ENCODE measurements at regions not wholly inside any gene's neighbourhood (a gene's known extent, or its start where the extent isn't known, plus 50 kb on each side); places are given as distances from the start of the nearest gene placed in this dataset.

DNA sequence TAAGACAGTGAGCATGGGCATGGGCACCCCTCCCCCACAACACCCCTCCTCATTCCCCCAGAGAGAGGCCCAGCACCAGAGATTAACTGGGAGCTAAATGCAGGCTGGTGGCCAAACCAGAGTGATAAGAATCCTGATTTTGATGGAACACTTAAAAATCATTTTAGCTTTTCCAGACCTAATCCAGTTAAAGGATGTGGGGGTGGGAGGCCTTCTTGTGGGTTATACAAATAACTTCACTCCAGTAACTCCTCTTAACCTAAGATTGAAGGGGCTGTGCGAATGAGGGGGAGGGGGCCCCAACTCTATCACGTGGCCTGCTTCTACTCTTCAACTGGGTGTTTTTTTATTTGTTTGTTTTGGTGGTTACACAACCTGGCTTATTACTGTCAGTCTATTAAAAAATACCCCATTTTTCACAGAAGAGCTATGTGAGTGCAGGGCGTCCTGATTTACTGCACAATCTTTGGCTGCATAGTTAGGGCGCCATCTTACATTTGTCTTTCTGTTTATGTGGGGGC is 398.1 kb upstream of the LYPLAL1 start:
- TF ChIP-seq, protein P1, sequence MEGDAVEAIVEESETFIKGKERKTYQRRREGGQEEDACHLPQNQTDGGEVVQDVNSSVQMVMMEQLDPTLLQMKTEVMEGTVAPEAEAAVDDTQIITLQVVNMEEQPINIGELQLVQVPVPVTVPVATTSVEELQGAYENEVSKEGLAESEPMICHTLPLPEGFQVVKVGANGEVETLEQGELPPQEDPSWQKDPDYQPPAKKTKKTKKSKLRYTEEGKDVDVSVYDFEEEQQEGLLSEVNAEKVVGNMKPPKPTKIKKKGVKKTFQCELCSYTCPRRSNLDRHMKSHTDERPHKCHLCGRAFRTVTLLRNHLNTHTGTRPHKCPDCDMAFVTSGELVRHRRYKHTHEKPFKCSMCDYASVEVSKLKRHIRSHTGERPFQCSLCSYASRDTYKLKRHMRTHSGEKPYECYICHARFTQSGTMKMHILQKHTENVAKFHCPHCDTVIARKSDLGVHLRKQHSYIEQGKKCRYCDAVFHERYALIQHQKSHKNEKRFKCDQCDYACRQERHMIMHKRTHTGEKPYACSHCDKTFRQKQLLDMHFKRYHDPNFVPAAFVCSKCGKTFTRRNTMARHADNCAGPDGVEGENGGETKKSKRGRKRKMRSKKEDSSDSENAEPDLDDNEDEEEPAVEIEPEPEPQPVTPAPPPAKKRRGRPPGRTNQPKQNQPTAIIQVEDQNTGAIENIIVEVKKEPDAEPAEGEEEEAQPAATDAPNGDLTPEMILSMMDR (conservative IDR thresholded peaks at IDR 0.05): no peak
- no peak overlapping the region for H3K4me3 Mint-ChIP-seq
- peaks cover 6% of the 10 kb centered on the region for H3K36me3 Mint-ChIP-seq
- peaks cover 8% of the 10 kb centered on the region for H3K9me3 Mint-ChIP-seq
- no peak overlapping the region for H3K27ac Mint-ChIP-seq
- H3K4me1 Mint-ChIP-seq (ENCODE audit: unreplicated experiment): peaks cover 12% of the 10 kb centered on the region
- H3K27me3 Mint-ChIP-seq: no peaks in the 10 kb centered on the region
- no peak for DNase-seq (ENCODE audit: extremely low spot score, unreplicated experiment)

DNA sequence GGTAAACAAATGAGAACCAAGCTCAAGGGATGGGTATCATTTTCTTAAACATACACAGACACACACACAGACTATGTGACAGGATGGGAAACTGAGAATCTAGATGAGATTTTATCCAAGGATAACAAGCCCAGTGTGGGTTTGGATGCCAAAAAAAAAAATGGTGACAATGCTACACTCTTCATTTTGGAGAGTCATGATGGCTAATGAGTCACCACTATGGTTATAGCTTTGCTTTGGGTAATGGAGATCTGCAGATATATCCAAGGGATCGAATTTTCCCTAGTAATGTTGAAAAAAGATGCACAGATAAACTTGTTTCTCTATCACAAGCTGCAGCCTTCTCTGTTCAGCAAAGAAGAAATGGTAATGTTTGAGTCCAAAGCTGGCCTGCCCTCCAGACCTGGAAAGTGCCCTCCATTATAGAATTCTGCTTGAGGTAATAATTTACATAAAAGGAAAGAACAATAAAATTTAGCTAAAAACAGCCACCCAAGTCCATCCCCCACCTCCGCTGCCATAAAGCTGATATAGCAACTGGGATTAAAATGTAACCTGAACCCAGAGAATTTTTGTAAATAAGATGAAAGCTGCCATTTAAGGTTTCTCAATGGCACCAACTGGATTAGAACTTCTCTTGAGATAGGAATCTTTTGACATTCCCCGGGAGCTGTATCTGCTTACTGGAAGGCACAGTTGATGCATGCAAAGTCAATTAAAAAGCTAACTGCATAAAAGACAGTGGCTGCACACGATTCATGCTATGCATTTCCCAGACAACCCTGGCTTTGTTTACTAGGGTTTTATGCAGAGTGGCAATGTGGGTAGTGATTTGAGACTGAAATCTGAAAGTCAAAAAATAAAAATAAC is 395.2 kb upstream of the LYPLAL1 start:
- no peak overlapping the region for H3K27ac Mint-ChIP-seq
- H3K27me3 Mint-ChIP-seq: no peaks in the 10 kb centered on the region
- peaks cover 6% of the 10 kb centered on the region for H3K36me3 Mint-ChIP-seq
- DNase-seq (ENCODE audit: extremely low spot score, unreplicated experiment): no peak
- TF ChIP-seq, protein P1 (conservative IDR thresholded peaks at IDR 0.05): no peak
- no peak overlapping the region for H3K4me3 Mint-ChIP-seq
- peaks cover 8% of the 10 kb centered on the region for H3K9me3 Mint-ChIP-seq
- H3K4me1 Mint-ChIP-seq (ENCODE audit: unreplicated experiment): peaks cover 12% of the 10 kb centered on the region

DNA sequence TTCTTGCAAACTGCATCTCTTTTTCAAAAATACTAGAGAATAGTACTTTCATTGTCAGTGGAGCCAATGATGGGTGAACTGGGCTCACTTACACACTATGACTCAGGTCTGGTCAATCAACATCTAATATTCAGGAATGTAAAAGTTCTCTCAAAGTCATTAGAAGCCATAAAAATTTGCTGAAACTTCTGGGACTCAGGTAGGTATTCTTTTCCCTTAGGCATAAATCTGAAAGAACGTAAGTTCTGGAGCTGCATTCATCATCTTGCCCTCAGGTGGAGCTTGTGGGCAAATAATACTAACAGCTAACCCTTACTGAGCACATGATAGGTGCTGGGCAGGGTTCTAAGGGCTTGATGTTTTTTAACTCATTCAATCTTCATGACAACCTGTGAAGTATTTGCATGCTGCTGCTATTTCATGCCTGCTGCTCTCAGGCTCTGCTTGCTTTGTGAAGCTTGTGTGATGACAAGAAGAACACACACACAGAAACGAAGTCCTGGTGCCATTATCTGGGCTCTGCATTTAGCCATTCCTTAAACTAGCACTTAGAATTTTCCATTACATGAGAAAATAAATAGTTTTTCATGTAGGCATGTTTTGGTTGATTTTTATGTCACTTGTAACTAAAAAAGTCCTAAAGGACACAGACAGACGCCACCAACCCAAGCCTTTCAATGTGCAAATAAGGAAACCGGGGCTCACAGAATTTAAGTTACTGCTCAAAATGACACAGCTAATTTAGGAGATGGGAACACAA is 394.2 kb upstream of the LYPLAL1 start:
- no peak for DNase-seq (ENCODE audit: extremely low spot score, unreplicated experiment)
- peaks cover 12% of the 10 kb centered on the region for H3K4me1 Mint-ChIP-seq (ENCODE audit: unreplicated experiment)
- TF ChIP-seq, protein P1 (conservative IDR thresholded peaks at IDR 0.05): no peak
- H3K27me3 Mint-ChIP-seq: no peaks in the 10 kb centered on the region
- H3K9me3 Mint-ChIP-seq: peaks cover 8% of the 10 kb centered on the region
- H3K4me3 Mint-ChIP-seq: no peak overlapping the region
- H3K27ac Mint-ChIP-seq: no peak overlapping the region
- H3K36me3 Mint-ChIP-seq: peaks cover 6% of the 10 kb centered on the region

DNA sequence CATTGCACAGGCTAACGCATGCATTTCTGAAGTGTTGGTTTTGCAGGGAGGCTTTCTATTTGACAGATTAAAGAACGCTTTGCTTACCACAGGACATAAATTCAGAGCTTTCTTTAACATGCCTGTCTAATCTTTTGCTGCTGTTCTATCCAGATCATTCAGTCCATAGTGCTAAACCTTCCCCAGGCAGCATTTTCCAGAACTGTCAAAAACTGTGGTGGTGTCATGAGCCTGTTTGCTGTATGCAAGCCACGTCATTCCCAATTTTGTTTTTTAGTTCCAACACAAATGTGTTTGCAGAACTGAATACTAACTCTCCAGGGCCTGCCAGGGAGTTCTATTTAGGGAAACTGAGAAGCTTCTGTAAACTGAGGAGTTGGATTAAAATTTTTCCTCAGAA is 390.5 kb upstream of the LYPLAL1 start:
- Mint-ChIP-seq H3K27me3 (no peaks in the 10 kb centered on the region), H3K27ac (no peak overlapping the region), H3K9me3 (no peaks in the 10 kb centered on the region), H3K36me3 (no peaks in the 10 kb centered on the region), H3K4me1 (ENCODE audit: unreplicated experiment) (peaks cover 7% of the 10 kb centered on the region), H3K4me3 (no peak overlapping the region)
- DNase-seq (ENCODE audit: extremely low spot score, unreplicated experiment): no peak
- TF ChIP-seq, protein P1 (conservative IDR thresholded peaks at IDR 0.05): no peak

DNA sequence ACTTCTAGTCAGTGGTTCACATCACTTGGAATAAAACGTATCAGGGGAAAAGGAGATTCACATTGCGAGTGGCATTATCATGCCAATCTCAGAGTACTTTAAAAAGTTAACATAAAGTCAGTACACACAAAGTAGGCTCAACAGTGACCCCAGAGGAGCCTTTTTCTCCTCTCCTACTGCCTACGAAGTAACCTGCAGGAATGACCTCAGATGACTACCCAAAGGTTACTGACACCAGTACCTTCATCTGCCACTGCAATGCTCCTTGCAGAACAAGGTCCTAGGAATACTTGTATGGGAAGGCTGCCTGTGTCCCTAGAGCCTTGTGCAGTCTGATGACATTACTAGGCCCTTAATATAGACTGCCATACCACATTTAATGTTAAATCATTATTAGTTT is 389.8 kb upstream of the LYPLAL1 start:
- H3K27me3 Mint-ChIP-seq: no peaks in the 10 kb centered on the region
- H3K27ac Mint-ChIP-seq: no peak overlapping the region
- DNase-seq (ENCODE audit: extremely low spot score, unreplicated experiment): no peak
- H3K4me3 Mint-ChIP-seq: no peak overlapping the region
- TF ChIP-seq, protein P1 (conservative IDR thresholded peaks at IDR 0.05): no peak
- H3K36me3 Mint-ChIP-seq: no peaks in the 10 kb centered on the region
- H3K4me1 Mint-ChIP-seq (ENCODE audit: unreplicated experiment): peaks cover 7% of the 10 kb centered on the region
- peaks cover 3% of the 10 kb centered on the region for H3K9me3 Mint-ChIP-seq
